Osteocyte (in vitro differentiated cells): ENCODE measurements at regions not wholly inside any gene's neighbourhood (a gene's known extent, or its start where the extent isn't known, plus 50 kb on each side); places are given as distances from the start of the nearest gene placed in this dataset.

ENCODE experiments used
- DNase-seq: peaks from one replicate; pipeline ENCODE4 v3.0.0; 2021; ENCODE audit warnings: mixed read lengths; ENCODE audit not compliant: unreplicated experiment; ENCODE audit errors: extremely low spot score
- H3K27ac Mint-ChIP-seq: one replicate; pipeline ENCODE4 v1.8.0; 2021; ENCODE audit warnings: mild to moderate bottlenecking, mixed read lengths; ENCODE audit not compliant: unreplicated experiment
- H3K27me3 Mint-ChIP-seq: one replicate; pipeline ENCODE4 v1.8.0; 2021; ENCODE audit warnings: mixed read lengths; ENCODE audit not compliant: unreplicated experiment
- H3K36me3 Mint-ChIP-seq: one replicate; pipeline ENCODE4 v1.8.0; 2021; ENCODE audit warnings: mixed read lengths; ENCODE audit not compliant: unreplicated experiment
- H3K4me1 Mint-ChIP-seq: one replicate; pipeline ENCODE4 v1.8.0; 2021; ENCODE audit warnings: mixed read lengths; ENCODE audit not compliant: unreplicated experiment
- H3K4me3 Mint-ChIP-seq: one replicate; pipeline ENCODE4 v1.8.0; 2021; ENCODE audit warnings: mild to moderate bottlenecking, moderate library complexity, mixed read lengths; ENCODE audit not compliant: unreplicated experiment
- H3K9me3 Mint-ChIP-seq: one replicate; pipeline ENCODE4 v1.8.0; 2021; ENCODE audit warnings: mixed read lengths; ENCODE audit not compliant: unreplicated experiment
- TF ChIP-seq, protein P1 (sequence below): fragments of 200-600 bp; sonication (generic); IDR thresholded peaks from 2 replicates; pipeline ENCODE4 v1.5.0; 2021; ENCODE audit warnings: antibody characterized with exemption, mild to moderate bottlenecking, moderate library complexity

DNA sequence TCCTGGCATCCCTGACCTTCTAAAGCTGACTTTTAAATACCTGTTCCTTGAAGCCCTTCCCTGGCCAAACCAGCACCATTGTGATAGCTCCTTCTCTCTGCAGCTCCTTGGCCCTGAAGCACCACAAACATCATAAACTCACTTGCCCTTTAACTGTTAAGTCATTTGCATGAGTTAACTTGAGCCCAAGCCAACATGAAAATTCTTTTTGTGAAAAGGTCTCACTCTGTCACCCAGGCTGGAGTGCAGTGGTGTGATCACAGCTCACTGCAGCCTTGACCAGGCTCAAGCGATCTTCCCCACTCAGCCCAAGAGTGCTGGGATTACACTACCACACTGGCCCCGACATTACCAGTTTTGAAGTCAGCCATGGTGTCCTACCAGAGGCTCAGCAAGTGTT, 87.8 kb downstream of the ZIC5 start:
- Mint-ChIP-seq H3K4me3 (no peak overlapping the region), H3K9me3 (no peaks in the 10 kb centered on the region), H3K4me1 (no peaks in the 10 kb centered on the region), H3K27me3 (peaks cover 5% of the 10 kb centered on the region), H3K36me3 (no peaks in the 10 kb centered on the region), H3K27ac (no peak overlapping the region)
- no peak for DNase-seq
- TF ChIP-seq, protein P1, sequence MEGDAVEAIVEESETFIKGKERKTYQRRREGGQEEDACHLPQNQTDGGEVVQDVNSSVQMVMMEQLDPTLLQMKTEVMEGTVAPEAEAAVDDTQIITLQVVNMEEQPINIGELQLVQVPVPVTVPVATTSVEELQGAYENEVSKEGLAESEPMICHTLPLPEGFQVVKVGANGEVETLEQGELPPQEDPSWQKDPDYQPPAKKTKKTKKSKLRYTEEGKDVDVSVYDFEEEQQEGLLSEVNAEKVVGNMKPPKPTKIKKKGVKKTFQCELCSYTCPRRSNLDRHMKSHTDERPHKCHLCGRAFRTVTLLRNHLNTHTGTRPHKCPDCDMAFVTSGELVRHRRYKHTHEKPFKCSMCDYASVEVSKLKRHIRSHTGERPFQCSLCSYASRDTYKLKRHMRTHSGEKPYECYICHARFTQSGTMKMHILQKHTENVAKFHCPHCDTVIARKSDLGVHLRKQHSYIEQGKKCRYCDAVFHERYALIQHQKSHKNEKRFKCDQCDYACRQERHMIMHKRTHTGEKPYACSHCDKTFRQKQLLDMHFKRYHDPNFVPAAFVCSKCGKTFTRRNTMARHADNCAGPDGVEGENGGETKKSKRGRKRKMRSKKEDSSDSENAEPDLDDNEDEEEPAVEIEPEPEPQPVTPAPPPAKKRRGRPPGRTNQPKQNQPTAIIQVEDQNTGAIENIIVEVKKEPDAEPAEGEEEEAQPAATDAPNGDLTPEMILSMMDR: no peak

DNA sequence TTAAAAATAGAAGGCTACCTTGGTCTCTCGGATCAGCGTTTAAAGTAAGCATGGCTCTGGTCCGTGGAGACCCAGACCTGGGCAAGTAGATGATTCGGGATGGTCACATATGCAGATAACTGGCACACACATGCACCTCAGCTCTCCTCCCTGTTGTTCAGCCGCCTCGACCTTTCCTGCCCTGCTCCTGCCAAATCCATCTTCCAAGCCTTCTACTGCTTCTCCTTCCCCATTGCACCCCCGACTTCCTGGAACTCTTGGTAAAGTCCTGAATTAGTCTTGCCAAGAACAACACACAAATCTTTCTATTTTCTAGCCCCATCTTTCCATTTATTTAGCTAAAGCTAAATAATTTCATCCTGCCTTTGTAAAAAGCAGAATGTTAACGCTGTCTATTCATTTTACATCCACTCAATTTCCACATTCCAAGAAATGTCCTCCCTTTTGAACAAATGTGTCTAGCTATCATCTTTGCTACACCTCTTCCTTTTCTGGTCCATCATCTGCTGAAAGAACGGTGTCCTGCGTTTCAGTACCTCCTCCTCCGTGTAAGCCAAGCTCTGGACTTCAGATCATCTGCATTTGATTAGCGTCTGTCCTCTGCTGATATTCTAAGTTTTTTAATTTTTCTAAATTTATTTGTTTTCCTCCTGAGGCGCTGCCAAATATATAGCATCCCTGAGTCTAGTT, 92.5 kb downstream of the ZIC5 start:
- no peak overlapping the region for H3K27ac Mint-ChIP-seq
- peaks cover 11% of the 10 kb centered on the region for H3K27me3 Mint-ChIP-seq
- no peak overlapping the region for H3K4me3 Mint-ChIP-seq
- no peaks in the 10 kb centered on the region for H3K9me3 Mint-ChIP-seq
- H3K4me1 Mint-ChIP-seq: no peaks in the 10 kb centered on the region
- DNase-seq: no peak
- TF ChIP-seq, protein P1: no peak
- H3K36me3 Mint-ChIP-seq: peaks cover 2% of the 10 kb centered on the region

DNA sequence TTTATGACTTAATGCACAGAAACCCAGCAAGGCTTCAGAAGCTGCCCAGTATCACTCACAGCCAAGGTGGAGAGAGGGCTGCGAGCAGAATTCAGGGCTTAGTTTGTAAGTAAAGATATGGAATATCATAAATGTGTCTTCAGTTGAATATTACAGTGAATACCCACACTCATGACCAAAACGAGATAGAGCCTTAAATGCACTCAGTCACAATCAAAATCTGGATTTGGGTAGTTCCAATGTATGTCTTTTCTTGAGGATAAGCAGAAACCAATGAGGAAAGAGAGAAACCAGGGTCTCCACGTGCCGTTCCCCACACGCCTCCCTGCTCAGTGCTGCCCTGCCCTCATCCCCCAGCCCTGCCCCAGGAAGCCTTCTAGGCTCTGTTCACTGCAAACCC, 94.9 kb downstream of the ZIC5 start:
- no peak overlapping the region for H3K4me3 Mint-ChIP-seq
- no peaks in the 10 kb centered on the region for H3K4me1 Mint-ChIP-seq
- no peak overlapping the region for H3K27ac Mint-ChIP-seq
- no peaks in the 10 kb centered on the region for H3K9me3 Mint-ChIP-seq
- DNase-seq: no peak
- TF ChIP-seq, protein P1: no peak
- peaks cover 2% of the 10 kb centered on the region for H3K36me3 Mint-ChIP-seq
- H3K27me3 Mint-ChIP-seq: peaks cover 18% of the 10 kb centered on the region

- Mint-ChIP-seq H3K9me3 (no peaks in the 10 kb centered on the region), H3K36me3 (peaks cover 2% of the 10 kb centered on the region), H3K27ac (no peak overlapping the region), H3K27me3 (peaks cover 21% of the 10 kb centered on the region), H3K4me3 (no peak overlapping the region), H3K4me1 (no peaks in the 10 kb centered on the region)
- no peak for DNase-seq
- TF ChIP-seq, protein P1: no peak
Observed at GRCh38 chr13:99875391-99875790, 96.2 kb downstream of the ZIC5 start.

DNA sequence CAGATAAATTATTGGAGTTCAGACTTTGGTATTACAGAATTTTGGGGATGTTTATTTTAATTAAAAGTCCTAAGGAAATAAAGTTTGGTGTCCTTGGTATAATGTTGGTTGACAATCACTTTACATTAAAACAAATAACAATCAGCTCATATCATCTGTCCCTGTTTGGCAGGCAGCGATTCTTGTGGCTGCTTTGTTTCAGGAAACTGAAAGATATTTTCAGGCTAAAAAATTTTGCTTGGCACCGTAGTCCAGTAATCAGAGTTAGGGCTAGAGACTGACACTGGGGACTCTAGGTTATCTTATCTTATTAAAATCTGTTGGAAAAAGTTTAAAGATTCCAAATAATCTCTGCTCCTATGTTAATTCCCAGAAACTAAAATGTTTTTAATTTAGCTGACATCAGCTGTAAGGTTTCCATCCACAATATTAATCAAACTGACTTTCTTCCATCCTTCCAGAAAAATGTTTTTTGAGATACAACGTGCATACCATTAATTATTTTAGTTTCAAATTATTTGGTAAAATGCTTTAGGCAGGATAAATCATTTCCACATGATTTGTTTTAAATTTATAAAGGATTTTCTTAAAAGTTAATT, 97.6 kb downstream of the ZIC5 start:
- Mint-ChIP-seq H3K9me3 (no peaks in the 10 kb centered on the region), H3K27me3 (peaks cover 21% of the 10 kb centered on the region), H3K36me3 (peaks cover 2% of the 10 kb centered on the region), H3K4me3 (no peak overlapping the region), H3K4me1 (no peaks in the 10 kb centered on the region), H3K27ac (no peak overlapping the region)
- TF ChIP-seq, protein P1: no peak
- no peak for DNase-seq
